Retinal pigment epithelial cell (primary cell): ENCODE measurements at regions not wholly inside any gene's neighbourhood (a gene's known extent, or its start where the extent isn't known, plus 50 kb on each side); places are given as distances from the start of the nearest gene placed in this dataset.

ENCODE experiments used
- DNase-seq: peaks from one replicate; pipeline ENCODE4 v3.0.0-alpha.2; 2010; ENCODE audit warnings: low read depth
- H3K4me3 ChIP-seq: 2 replicates; pipeline ENCODE4 v1.5.1; 2011; ENCODE audit warnings: mild to moderate bottlenecking, low read length, control low read depth, moderate library complexity
- TF ChIP-seq, protein P1 (sequence below): conservative IDR thresholded peaks from 2 replicates; pipeline ENCODE4 v1.5.1; 2011; ENCODE audit warnings: low read depth, low read length, control low read depth, inconsistent platforms

DNA sequence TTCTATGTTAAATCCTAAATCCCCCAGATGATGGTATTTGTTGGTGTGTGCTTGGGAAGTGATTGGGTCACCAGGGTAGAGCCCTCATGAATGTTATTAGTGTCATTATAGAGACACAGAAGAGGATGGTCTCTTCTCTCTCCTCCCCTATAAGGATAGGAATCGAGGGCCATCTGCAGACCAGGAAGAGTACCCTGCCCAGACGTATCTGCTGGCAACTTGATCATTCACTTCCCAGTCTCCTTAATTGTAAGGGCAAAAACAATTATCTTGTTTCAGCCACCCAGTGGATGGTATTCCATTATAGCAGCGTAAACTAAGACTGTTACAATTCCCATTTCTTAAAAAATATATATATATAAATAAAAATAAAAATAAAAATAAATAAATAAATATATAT lies 892.2 kb downstream of the SI start:
- no peak for DNase-seq
- H3K4me3 ChIP-seq: no peak overlapping the region
- TF ChIP-seq, protein P1, sequence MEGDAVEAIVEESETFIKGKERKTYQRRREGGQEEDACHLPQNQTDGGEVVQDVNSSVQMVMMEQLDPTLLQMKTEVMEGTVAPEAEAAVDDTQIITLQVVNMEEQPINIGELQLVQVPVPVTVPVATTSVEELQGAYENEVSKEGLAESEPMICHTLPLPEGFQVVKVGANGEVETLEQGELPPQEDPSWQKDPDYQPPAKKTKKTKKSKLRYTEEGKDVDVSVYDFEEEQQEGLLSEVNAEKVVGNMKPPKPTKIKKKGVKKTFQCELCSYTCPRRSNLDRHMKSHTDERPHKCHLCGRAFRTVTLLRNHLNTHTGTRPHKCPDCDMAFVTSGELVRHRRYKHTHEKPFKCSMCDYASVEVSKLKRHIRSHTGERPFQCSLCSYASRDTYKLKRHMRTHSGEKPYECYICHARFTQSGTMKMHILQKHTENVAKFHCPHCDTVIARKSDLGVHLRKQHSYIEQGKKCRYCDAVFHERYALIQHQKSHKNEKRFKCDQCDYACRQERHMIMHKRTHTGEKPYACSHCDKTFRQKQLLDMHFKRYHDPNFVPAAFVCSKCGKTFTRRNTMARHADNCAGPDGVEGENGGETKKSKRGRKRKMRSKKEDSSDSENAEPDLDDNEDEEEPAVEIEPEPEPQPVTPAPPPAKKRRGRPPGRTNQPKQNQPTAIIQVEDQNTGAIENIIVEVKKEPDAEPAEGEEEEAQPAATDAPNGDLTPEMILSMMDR: no peak

- H3K4me3 ChIP-seq: no peak overlapping the region
- TF ChIP-seq, protein P1: no peak
- no peak for DNase-seq
Observed at GRCh38 chr3:164179110-164179774, 899.1 kb downstream of the SI start.

- no peak overlapping the region for H3K4me3 ChIP-seq
- no peak for DNase-seq
- TF ChIP-seq, protein P1: no peak
Observed at GRCh38 chr3:164174059-164174458, 904.2 kb downstream of the SI start.

DNA sequence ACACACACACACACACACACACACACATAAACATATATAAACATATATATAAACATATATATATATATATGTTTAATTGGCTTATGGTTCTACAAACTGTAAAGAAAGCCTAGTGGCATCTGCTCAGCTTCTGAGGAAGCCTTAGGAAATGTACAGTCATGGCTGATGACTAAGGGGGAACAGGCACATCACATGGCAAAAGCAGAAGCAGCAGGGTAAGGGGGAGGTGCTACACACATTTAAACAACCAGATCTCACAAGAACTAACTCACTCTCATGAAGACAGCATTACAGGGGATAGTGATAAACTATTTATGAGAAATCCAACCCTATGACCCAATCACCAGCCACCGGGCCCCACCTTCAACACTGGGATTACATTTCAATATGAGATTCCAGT lies 922.9 kb downstream of the SI start:
- no peak overlapping the region for H3K4me3 ChIP-seq
- TF ChIP-seq, protein P1: no peak
- DNase-seq: no peak

DNA sequence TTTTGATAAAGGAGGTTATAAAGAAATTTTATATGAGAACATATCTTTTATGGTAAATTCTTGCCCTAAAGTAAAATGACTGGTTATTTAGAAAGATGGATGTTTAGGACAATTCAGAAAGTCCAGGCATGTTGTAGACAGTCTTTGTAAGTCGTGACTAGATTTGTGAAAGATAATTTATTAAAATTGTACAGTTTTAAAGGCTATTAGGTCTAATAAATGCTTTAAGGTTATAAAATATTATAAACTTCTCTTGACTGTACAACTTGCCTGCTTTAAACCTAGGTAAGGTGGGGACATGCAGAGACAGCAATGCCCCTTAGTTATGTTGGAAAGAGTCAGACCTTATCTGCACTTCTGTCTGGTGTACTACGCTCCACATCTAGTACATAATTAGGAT lies 933.5 kb downstream of the SI start:
- DNase-seq: no peak
- H3K4me3 ChIP-seq: no peak overlapping the region
- TF ChIP-seq, protein P1: no peak

DNA sequence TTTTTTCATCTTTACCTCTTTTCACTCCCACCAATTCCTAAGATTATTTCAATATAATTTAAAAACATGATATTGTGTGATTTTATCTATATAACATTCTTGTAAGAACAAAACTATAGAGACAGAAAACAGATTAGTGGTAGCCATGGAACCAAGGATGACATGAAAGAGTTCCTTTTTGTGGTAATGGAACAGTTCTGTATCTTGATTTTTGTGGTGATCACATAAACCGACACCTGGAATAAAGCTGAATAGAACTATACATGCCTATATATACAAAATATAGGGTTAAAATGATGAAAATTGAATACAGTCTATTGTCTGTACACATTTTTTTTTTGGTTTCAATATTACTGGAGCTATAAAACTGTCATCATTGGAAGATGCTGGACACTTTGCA lies 945.4 kb downstream of the SI start:
- no peak overlapping the region for H3K4me3 ChIP-seq
- DNase-seq: no peak
- TF ChIP-seq, protein P1: no peak
